Skeletal muscle tissue (tissue), 3 donors: ENCODE measurements at regions not wholly inside any gene's neighbourhood (a gene's known extent, or its start where the extent isn't known, plus 50 kb on each side); places are given as distances from the start of the nearest gene placed in this dataset.

Experiments used
- H3K27ac ChIP-seq: one replicate; pipeline ENCODE4 v1.7.0; 2013; ENCODE audit warnings: mild to moderate bottlenecking, low read depth, low read length, inconsistent platforms
- H3K27me3 ChIP-seq, 3 donors: one replicate each; pipeline ENCODE4 v1.7.0; 2013; ENCODE audit warnings: low read length in 3 of 3; ENCODE audit not compliant: control insufficient read depth in 3 of 3, insufficient read depth in 3 of 3
- H3K36me3 ChIP-seq, 3 donors: one replicate each; pipeline ENCODE4 v1.7.0; 2013; ENCODE audit warnings: low read length in 3 of 3; ENCODE audit not compliant: control insufficient read depth in 3 of 3, insufficient read depth in 3 of 3
- H3K4me1 ChIP-seq, 3 donors: one replicate each; pipeline ENCODE4 v1.7.0; 2013; ENCODE audit warnings: low read length in 3 of 3, mild to moderate bottlenecking in 3 of 3; ENCODE audit not compliant: control insufficient read depth in 3 of 3, insufficient read depth in 3 of 3
- H3K4me3 ChIP-seq, 3 donors: one replicate each; pipeline ENCODE4 v1.7.0; 2013; ENCODE audit warnings: low read length in 3 of 3
- H3K9ac ChIP-seq, 3 donors: one replicate each; pipeline ENCODE4 v1.7.0; 2013; ENCODE audit warnings: low read length in 3 of 3, mild to moderate bottlenecking in 3 of 3, moderate library complexity in 2 of 3, low read depth in 1 of 3
- H3K9me3 ChIP-seq, 3 donors: one replicate each; pipeline ENCODE4 v1.7.0; 2013; ENCODE audit warnings: low read length in 3 of 3; ENCODE audit not compliant: control insufficient read depth in 3 of 3
- donor health status: Osteomylitis.

- no peak overlapping the region for H3K9ac ChIP-seq
- no peak overlapping the region for H3K4me3 ChIP-seq
- H3K27me3 ChIP-seq, result peaks cover 0 to 4% (median 3%) of the 10 kb centered on the region in 3 donors
- no peaks in the 10 kb centered on the region for H3K36me3 ChIP-seq
- H3K27ac ChIP-seq, result no peak overlapping the region
- H3K9me3 ChIP-seq, result no peaks in the 10 kb centered on the region
- H3K4me1 ChIP-seq, result no peaks in the 10 kb centered on the region
These were observed 126.0 kb downstream of the RNASET2 start for GRCh38 chr6:166830185-166830890.

GRCh38 chr6:166826264-166826663 lies 130.1 kb downstream of the RNASET2 start:
- Histone ChIP-seq H3K9ac (no peak overlapping the region), H3K4me1 (no peaks in the 10 kb centered on the region), H3K36me3 (no peaks in the 10 kb centered on the region), H3K27ac (no peak overlapping the region), H3K4me3 (no peak overlapping the region), H3K27me3 (peaks cover 7 to 28% (median 12%) of the 10 kb centered on the region in 3 donors), H3K9me3 (no peaks in the 10 kb centered on the region)

- Histone ChIP-seq H3K27ac (no peak overlapping the region), H3K9me3 (no peaks in the 10 kb centered on the region), H3K4me1 (no peaks in the 10 kb centered on the region), H3K4me3 (no peak overlapping the region), H3K36me3 (no peaks in the 10 kb centered on the region), H3K9ac (no peak overlapping the region), H3K27me3 (peaks cover 7 to 29% (median 12%) of the 10 kb centered on the region in 3 donors)
These were observed 130.7 kb downstream of the RNASET2 start for GRCh38 chr6:166825553-166826145.

- no peak overlapping the region for H3K4me3 ChIP-seq
- no peaks in the 10 kb centered on the region for H3K4me1 ChIP-seq
- H3K9ac ChIP-seq, result no peak overlapping the region
- no peaks in the 10 kb centered on the region for H3K9me3 ChIP-seq
- H3K27ac ChIP-seq, result no peak overlapping the region
- peaks cover 7 to 33% (median 12%) of the 10 kb centered on the region in 3 donors for H3K27me3 ChIP-seq
- H3K36me3 ChIP-seq, result no peaks in the 10 kb centered on the region
These were observed 131.5 kb downstream of the RNASET2 start for GRCh38 chr6:166824880-166825250.

GRCh38 chr6:166824146-166824879 lies 132.0 kb downstream of the RNASET2 start:
- Histone ChIP-seq H3K27ac (no peak overlapping the region), H3K9me3 (no peaks in the 10 kb centered on the region), H3K4me3 (no peak overlapping the region), H3K4me1 (no peaks in the 10 kb centered on the region), H3K36me3 (no peaks in the 10 kb centered on the region), H3K9ac (no peak overlapping the region), H3K27me3 (peaks cover 7 to 33% (median 12%) of the 10 kb centered on the region in 3 donors)

GRCh38 chr6:166822609-166823008 lies 133.7 kb downstream of the RNASET2 start:
- Histone ChIP-seq H3K27me3 (peaks cover 7 to 35% (median 12%) of the 10 kb centered on the region in 3 donors), H3K9me3 (no peaks in the 10 kb centered on the region), H3K9ac (no peak overlapping the region), H3K4me1 (no peaks in the 10 kb centered on the region), H3K4me3 (no peak overlapping the region), H3K36me3 (no peaks in the 10 kb centered on the region), H3K27ac (no peak overlapping the region)

GRCh38 chr6:166820483-166820882 lies 135.9 kb downstream of the RNASET2 start:
- Histone ChIP-seq H3K9me3 (no peaks in the 10 kb centered on the region), H3K9ac (no peak overlapping the region), H3K27ac (no peak overlapping the region), H3K36me3 (no peaks in the 10 kb centered on the region), H3K27me3 (peaks cover 4 to 35% (median 11%) of the 10 kb centered on the region in 3 donors), H3K4me3 (no peak overlapping the region), H3K4me1 (no peaks in the 10 kb centered on the region)

- H3K27me3 ChIP-seq, result peaks cover 4 to 33% (median 7%) of the 10 kb centered on the region in 3 donors
- H3K9ac ChIP-seq, result no peak overlapping the region
- no peaks in the 10 kb centered on the region for H3K9me3 ChIP-seq
- no peaks in the 10 kb centered on the region for H3K36me3 ChIP-seq
- no peaks in the 10 kb centered on the region for H3K4me1 ChIP-seq
- no peak overlapping the region for H3K27ac ChIP-seq
- H3K4me3 ChIP-seq, result no peak overlapping the region
These were observed 136.3 kb downstream of the RNASET2 start for GRCh38 chr6:166820070-166820469.

GRCh38 chr6:166815629-166816028 lies 140.7 kb downstream of the RNASET2 start:
- H3K4me1 ChIP-seq, result no peaks in the 10 kb centered on the region
- H3K9me3 ChIP-seq, result no peaks in the 10 kb centered on the region
- no peak overlapping the region for H3K4me3 ChIP-seq
- H3K36me3 ChIP-seq, result no peaks in the 10 kb centered on the region
- no peak overlapping the region for H3K9ac ChIP-seq
- H3K27me3 ChIP-seq, result peaks cover 0 to 6% (median 0%) of the 10 kb centered on the region in 3 donors
- no peak overlapping the region for H3K27ac ChIP-seq

GRCh38 chr6:166814390-166814789 lies 142.0 kb downstream of the RNASET2 start:
- Histone ChIP-seq H3K4me3 (no peak overlapping the region), H3K27ac (no peak overlapping the region), H3K27me3 (peaks cover 0 to 2% (median 0%) of the 10 kb centered on the region in 3 donors), H3K9me3 (peaks cover 0 to 2% (median 0%) of the 10 kb centered on the region in 3 donors), H3K4me1 (no peaks in the 10 kb centered on the region), H3K36me3 (no peaks in the 10 kb centered on the region), H3K9ac (no peak overlapping the region)
